Vagina (tissue), 2 donors: ENCODE measurements at regions not wholly inside any gene's neighbourhood (a gene's known extent, or its start where the extent isn't known, plus 50 kb on each side); places are given as distances from the start of the nearest gene placed in this dataset.
A peak's percentile ranks its signal among the peaks of the same experiment; 100 is the strongest.

ENCODE experiments used
- DNase-seq, 2 donors: peaks; one replicate each; pipeline ENCODE4 v3.0.0-alpha.2; 2017; ENCODE audit errors: extremely low spot score in 2 of 2
- H3K27ac ChIP-seq: fragments of 200-600 bp; sonication (generic); one replicate; pipeline ENCODE4 v1.5.1; 2019
- H3K27me3 ChIP-seq: fragments of 200-600 bp; sonication (generic); one replicate; pipeline ENCODE4 v1.5.1; 2019
- H3K36me3 ChIP-seq, 2 donors: fragments of 200-600 bp; sonication (generic); one replicate each; pipeline ENCODE4 v1.5.1; 2017 to 2019
- H3K4me1 ChIP-seq: fragments of 200-600 bp; sonication (generic); one replicate; pipeline ENCODE4 v1.5.1; 2019
- H3K4me3 ChIP-seq, 2 donors: fragments of 200-600 bp; sonication (generic); 1 replicate in 1 of 2; 2 replicates in 1 of 2; pipeline ENCODE4 v1.5.1; 2016 to 2019
- H3K9me3 ChIP-seq: fragments of 200-600 bp; sonication (generic); one replicate; pipeline ENCODE4 v1.5.1; 2019
- CTCF ChIP-seq, 3 experiments: fragments of 450-650 bp in 2 of 3; fragments of 200-600 bp in 1 of 3; sonication (generic) in 1 of 3; IDR thresholded peaks; one replicate each; pipeline ENCODE4 v1.5.1; 2017 to 2019; ENCODE audit warnings: antibody characterized with exemption in 3 of 3, mild to moderate bottlenecking in 2 of 3, moderate library complexity in 2 of 3
- POLR2A ChIP-seq, 2 donors: fragments of 450-650 bp; IDR thresholded peaks; one replicate each; pipeline ENCODE4 v1.6.1; 2017; ENCODE audit warnings: antibody characterized with exemption in 2 of 2, mild to moderate bottlenecking in 2 of 2, moderate library complexity in 2 of 2
- POLR2AphosphoS5 ChIP-seq, 2 donors: sonication (generic); formaldehyde crosslinking; IDR thresholded peaks; one replicate each; pipeline ENCODE4 v1.9.0; 2017; ENCODE audit warnings: antibody characterized with exemption in 2 of 2, mild to moderate bottlenecking in 2 of 2, low read depth in 1 of 2; ENCODE audit not compliant: insufficient read depth in 1 of 2
- intact Hi-C: fragments of 100-400 bp; cut with DNase I; formaldehyde crosslinking; loops from one replicate; pipeline ENCODE4 v1.15.1; 2023

DNA sequence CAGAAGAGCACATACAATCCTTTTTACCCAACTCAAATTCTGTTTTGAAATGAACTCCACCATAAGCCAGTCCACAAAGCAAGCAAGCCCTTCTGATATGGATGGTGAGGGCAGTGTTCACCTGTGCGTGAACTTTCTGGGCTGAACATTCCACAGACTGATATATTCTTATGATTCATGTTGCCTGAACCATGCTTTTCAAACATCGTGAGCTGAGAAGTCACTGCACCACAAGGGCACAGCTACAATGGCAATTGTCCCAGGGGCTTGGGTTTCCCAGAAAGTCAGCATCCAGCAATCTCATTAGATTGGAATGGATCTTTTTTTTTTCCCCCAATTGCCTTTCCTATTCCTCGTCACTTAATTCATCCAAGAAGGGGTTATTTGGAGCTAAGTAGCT, 86.9 kb upstream of the ZNF438 start:
- no peak for TF ChIP-seq POLR2AphosphoS5 (IDR thresholded peaks at IDR 0.05; ENCODE audit: insufficient read depth in 1 of 2, low read depth in 1 of 2)
- no peak for TF ChIP-seq CTCF (IDR thresholded peaks at IDR 0.05)
- no peak for TF ChIP-seq POLR2A (IDR thresholded peaks at IDR 0.05)
- intact Hi-C loops = no loop called here
- Histone ChIP-seq H3K4me3 (no peak overlapping the region), H3K9me3 (no peaks in the 10 kb centered on the region), H3K4me1 (peaks cover 11% of the 10 kb centered on the region), H3K36me3 (no peaks in the 10 kb centered on the region), H3K27me3 (no peaks in the 10 kb centered on the region), H3K27ac (no peak overlapping the region)
- DNase-seq = no peak

GRCh38 chr10:31120392-31120791, 88.7 kb upstream of the ZNF438 start:
- Histone ChIP-seq H3K36me3 (no peaks in the 10 kb centered on the region), H3K27me3 (no peaks in the 10 kb centered on the region), H3K9me3 (no peaks in the 10 kb centered on the region), H3K4me3 (no peak overlapping the region), H3K27ac (peak overlapping the region; percentile 54), H3K4me1 (peaks cover 11% of the 10 kb centered on the region)
- intact Hi-C loops = no loop called here
- no peak for DNase-seq
- TF ChIP-seq POLR2A (IDR thresholded peaks at IDR 0.05) = no peak
- no peak for TF ChIP-seq CTCF (IDR thresholded peaks at IDR 0.05)

DNA sequence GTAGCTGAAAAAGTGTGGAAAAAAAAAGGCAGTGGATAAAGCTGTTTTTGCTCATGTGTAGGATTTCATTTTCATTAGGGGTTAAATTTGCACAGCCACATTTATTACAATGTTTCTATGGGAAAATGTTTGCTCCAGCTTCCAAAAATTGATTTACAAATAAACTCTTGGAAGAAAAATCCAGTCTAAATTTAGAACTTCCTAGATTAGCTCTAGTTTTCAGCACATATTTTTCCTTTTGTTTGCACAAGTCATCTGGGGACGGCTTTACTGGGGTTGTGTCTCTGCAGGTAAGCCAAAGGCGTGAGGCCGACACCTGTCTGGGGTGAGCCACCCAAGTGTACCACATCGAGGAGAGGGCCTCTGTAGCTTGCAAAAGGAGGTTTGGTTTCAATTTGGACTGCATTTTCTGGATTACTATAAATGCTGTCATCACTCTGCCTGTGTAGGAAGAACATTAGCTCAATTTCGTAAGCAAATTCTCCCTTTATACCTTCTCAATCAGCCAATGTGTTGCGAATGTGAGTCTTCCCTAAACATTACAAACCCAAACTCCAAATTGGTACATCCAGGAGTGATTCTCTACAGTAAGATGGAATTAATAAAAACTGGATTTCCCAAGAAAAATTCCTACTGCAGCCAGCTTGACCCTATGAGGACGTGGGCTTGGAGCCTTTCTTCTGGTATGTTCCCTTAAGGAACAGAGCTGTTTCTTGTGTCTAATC, 89.5 kb upstream of the ZNF438 start:
- Histone ChIP-seq H3K27ac (peak overlapping the region; percentile 54), H3K4me3 (no peak overlapping the region), H3K27me3 (no peaks in the 10 kb centered on the region), H3K9me3 (no peaks in the 10 kb centered on the region), H3K36me3 (no peaks in the 10 kb centered on the region), H3K4me1 (peaks cover 11% of the 10 kb centered on the region)
- TF ChIP-seq POLR2A (IDR thresholded peaks at IDR 0.05) = no peak
- no peak for TF ChIP-seq POLR2AphosphoS5 (IDR thresholded peaks at IDR 0.05; ENCODE audit: insufficient read depth in 1 of 2, low read depth in 1 of 2)
- TF ChIP-seq CTCF (IDR thresholded peaks at IDR 0.05) = no peak
- no peak for DNase-seq
- intact Hi-C loops = no loop called here

- peak overlapping the region; percentile 54 for H3K27ac ChIP-seq
- H3K36me3 ChIP-seq = no peaks in the 10 kb centered on the region
- intact Hi-C loops = no loop called here
- no peak for DNase-seq
- no peaks in the 10 kb centered on the region for H3K9me3 ChIP-seq
- no peaks in the 10 kb centered on the region for H3K27me3 ChIP-seq
- H3K4me3 ChIP-seq = no peak overlapping the region
- peaks cover 11% of the 10 kb centered on the region for H3K4me1 ChIP-seq
- no peak for TF ChIP-seq POLR2AphosphoS5 (IDR thresholded peaks at IDR 0.05; ENCODE audit: insufficient read depth in 1 of 2, low read depth in 1 of 2)
- TF ChIP-seq CTCF (IDR thresholded peaks at IDR 0.05) = no peak
- TF ChIP-seq POLR2A (IDR thresholded peaks at IDR 0.05) = no peak
Measured at GRCh38 chr10:31121757-31122577, 90.3 kb upstream of the ZNF438 start.

GRCh38 chr10:31123946-31124345, 92.3 kb upstream of the ZNF438 start:
- no peaks in the 10 kb centered on the region for H3K27me3 ChIP-seq
- TF ChIP-seq POLR2A (IDR thresholded peaks at IDR 0.05) = no peak
- TF ChIP-seq CTCF (IDR thresholded peaks at IDR 0.05) = no peak
- no peak for TF ChIP-seq POLR2AphosphoS5 (IDR thresholded peaks at IDR 0.05; ENCODE audit: insufficient read depth in 1 of 2, low read depth in 1 of 2)

More at GRCh38 chr10:31123946-31124345, 92.3 kb upstream of the ZNF438 start:
- intact Hi-C loops = no loop called here
- no peak overlapping the region for H3K27ac ChIP-seq
- no peaks in the 10 kb centered on the region for H3K9me3 ChIP-seq
- no peak for DNase-seq
- no peaks in the 10 kb centered on the region for H3K36me3 ChIP-seq
- H3K4me3 ChIP-seq = no peak overlapping the region
- peaks cover 15% of the 10 kb centered on the region for H3K4me1 ChIP-seq
